CD14-positive monocyte (primary cell): ENCODE measurements at regions not wholly inside any gene's neighbourhood (a gene's known extent, or its start where the extent isn't known, plus 50 kb on each side); places are given as distances from the start of the nearest gene placed in this dataset.

Experiments used
- DNase-seq, 3 donors: peaks; one replicate each; pipeline ENCODE4 v3.0.0-alpha.2; 2011 to 2022
- H2AFZ ChIP-seq: 2 replicates; pipeline ENCODE4 v1.6.0; 2012; ENCODE audit warnings: mild to moderate bottlenecking, low read depth, low read length, inconsistent platforms; ENCODE audit not compliant: insufficient read depth, poor library complexity, severe bottlenecking
- H3K27ac ChIP-seq, 2 donors: 1 replicate in 1 of 2; 2 replicates in 1 of 2; pipeline ENCODE4 v1.5.1; 2012 to 2013; ENCODE audit warnings: low read length in 2 of 2, control low read depth in 1 of 2, inconsistent platforms in 1 of 2, low read depth in 1 of 2, mild to moderate bottlenecking in 1 of 2
- H3K27me3 ChIP-seq, 2 donors: one replicate each; pipeline versions ENCODE4 v1.6.0 to v1.6.1; 2011 to 2013; ENCODE audit warnings: low read length in 2 of 2; ENCODE audit not compliant: control insufficient read depth in 2 of 2, insufficient read depth in 2 of 2
- H3K36me3 ChIP-seq, 2 donors: replicated peaks in 1 of 2; 1 replicate in 1 of 2; 2 replicates in 1 of 2; pipeline versions ENCODE4 v1.5.1 to v1.6.1; 2012 to 2013; ENCODE audit warnings: low read length in 2 of 2, control low read depth in 1 of 2, inconsistent platforms in 1 of 2, mild to moderate bottlenecking in 1 of 2; ENCODE audit not compliant: insufficient read depth in 2 of 2, control insufficient read depth in 1 of 2
- H3K4me1 ChIP-seq, 2 donors: 1 replicate in 1 of 2; 2 replicates in 1 of 2; pipeline versions ENCODE4 v1.5.1 to v1.6.1; 2012 to 2013; ENCODE audit warnings: low read length in 2 of 2, control low read depth in 1 of 2, inconsistent platforms in 1 of 2, mild to moderate bottlenecking in 1 of 2, moderate library complexity in 1 of 2; ENCODE audit not compliant: insufficient read depth in 2 of 2, control insufficient read depth in 1 of 2
- H3K4me2 ChIP-seq: replicated peaks from 2 replicates; pipeline ENCODE3; 2012; ENCODE audit warnings: low read length, moderate library complexity, mild to moderate bottlenecking; ENCODE audit not compliant: poor library complexity, severe bottlenecking; ENCODE audit errors: extremely low read depth
- H3K4me3 ChIP-seq, 3 experiments: fragments of 200-600 bp in 1 of 3; sonication (generic) in 1 of 3; replicated peaks in 1 of 3; 1 replicate in 2 of 3; 2 replicates in 1 of 3; pipeline ENCODE4 v1.5.1; 2011 to 2013; ENCODE audit warnings: low read length in 3 of 3, mild to moderate bottlenecking in 3 of 3, control low read depth in 2 of 3, low read depth in 2 of 3, inconsistent platforms in 1 of 3, moderate library complexity in 1 of 3
- H3K79me2 ChIP-seq: 2 replicates; pipeline ENCODE4 v1.6.0; 2012; ENCODE audit warnings: mild to moderate bottlenecking, control low read depth, inconsistent platforms, low read length, moderate library complexity; ENCODE audit not compliant: insufficient read depth
- H3K9ac ChIP-seq: 2 replicates; pipeline ENCODE4 v1.6.0; 2017; ENCODE audit warnings: low read length, mild to moderate bottlenecking; ENCODE audit not compliant: insufficient read depth, poor library complexity, severe bottlenecking
- H3K9me3 ChIP-seq, 2 donors: replicated peaks in 1 of 2; 1 replicate in 1 of 2; 2 replicates in 1 of 2; pipeline versions ENCODE4 v1.5.1 to v1.6.1; 2012 to 2013; ENCODE audit warnings: low read length in 2 of 2, control low read depth in 1 of 2; ENCODE audit not compliant: control insufficient read depth in 1 of 2, insufficient read depth in 1 of 2
- H4K20me1 ChIP-seq: 2 replicates; pipeline ENCODE4 v1.6.0; 2012; ENCODE audit warnings: mild to moderate bottlenecking, low read length, control low read depth, moderate library complexity; ENCODE audit not compliant: insufficient read depth
- H3K27ac Mint-ChIP-seq, 7 donors: one replicate each; pipeline ENCODE4 v1.8.0; 2020; ENCODE audit warnings: mild to moderate bottlenecking in 7 of 7, mixed read lengths in 7 of 7, moderate library complexity in 6 of 7, inconsistent platforms in 2 of 7
- H3K27me3 Mint-ChIP-seq, 3 donors: one replicate each; pipeline ENCODE4 v1.8.0; 2021 to 2022; ENCODE audit warnings: low read depth in 3 of 3, mild to moderate bottlenecking in 3 of 3, mixed read lengths in 3 of 3, moderate library complexity in 3 of 3, inconsistent platforms in 1 of 3
- H3K36me3 Mint-ChIP-seq, 2 donors: one replicate each; pipeline ENCODE4 v1.8.0; 2020; ENCODE audit warnings: mixed read lengths in 2 of 2, inconsistent platforms in 1 of 2, mild to moderate bottlenecking in 1 of 2
- H3K4me1 Mint-ChIP-seq: one replicate; pipeline ENCODE4 v1.8.0; 2020; ENCODE audit warnings: mild to moderate bottlenecking, mixed read lengths
- H3K4me3 Mint-ChIP-seq, 2 donors: one replicate each; pipeline ENCODE4 v1.8.0; 2020; ENCODE audit warnings: mild to moderate bottlenecking in 2 of 2, mixed read lengths in 2 of 2, moderate library complexity in 1 of 2
- H3K9me3 Mint-ChIP-seq, 7 donors: one replicate each; pipeline ENCODE4 v1.8.0; 2020 to 2022; ENCODE audit warnings: mixed read lengths in 7 of 7, mild to moderate bottlenecking in 6 of 7, moderate library complexity in 6 of 7, inconsistent platforms in 2 of 7
- whole genome bisulfite sequencing: methylation state at CpG from one replicate; pipeline ENCODE4 v1.1.5; 2013; ENCODE audit warnings: missing lambda C conversion rate; ENCODE audit not compliant: insufficient coverage; 5-methylcytosine and 5-hydroxymethylcytosine counted together
- intact Hi-C, 2 donors: fragments of 100-400 bp; cut with micrococcal nuclease; formaldehyde crosslinking; loops; one replicate each; pipeline versions ENCODE4 v1.15.0 to v1.15.1; 2023
- TF ChIP-seq, protein P1 (sequence below): fragments of 200-600 bp; IDR thresholded peaks from one replicate; pipeline ENCODE4 v1.8.0; 2022; ENCODE audit warnings: antibody characterized with exemption, mild to moderate bottlenecking

DNA sequence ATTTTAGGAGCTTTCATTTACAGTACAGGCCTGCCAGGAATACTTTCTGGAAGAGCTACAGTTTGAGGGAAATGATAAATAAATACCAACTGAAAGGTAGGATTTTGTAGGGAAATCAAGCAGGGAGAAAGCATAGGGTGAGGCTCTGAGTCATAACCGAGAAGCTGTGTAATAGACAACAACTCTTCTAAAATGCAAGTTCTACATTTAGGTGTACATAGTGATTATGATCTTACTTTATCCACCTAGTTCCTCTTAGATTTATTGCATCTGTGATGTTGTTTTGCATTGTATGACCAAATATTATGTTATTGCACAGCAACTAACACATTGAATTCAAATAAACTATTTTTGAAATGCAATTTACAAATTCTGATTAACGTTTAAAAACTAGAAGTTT, 819.3 kb downstream of the PLA2G4A start:
- H3K4me3 Mint-ChIP-seq, result no peak overlapping the region

DNA sequence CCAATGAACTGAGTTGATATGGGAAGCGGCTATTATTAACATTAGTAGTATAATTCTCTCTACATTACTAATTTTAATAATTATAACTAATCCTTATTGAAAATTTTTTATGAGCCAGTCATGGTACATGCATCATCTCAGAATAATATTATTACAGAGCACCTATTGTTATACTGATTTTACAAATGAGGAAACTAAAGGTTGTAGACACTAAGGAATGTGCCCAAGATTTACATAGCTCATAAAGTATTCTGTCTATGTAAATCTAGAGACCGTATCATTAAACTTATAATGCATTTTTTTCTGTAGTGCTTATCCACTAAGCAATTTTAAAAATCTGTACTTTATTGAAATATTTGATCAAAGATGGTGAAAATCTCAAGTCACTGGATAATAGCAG, 825.9 kb downstream of the PLA2G4A start:
- Mint-ChIP-seq H3K27ac (no peak overlapping the region), H3K36me3 (no peaks in the 10 kb centered on the region), H3K4me3 (no peak overlapping the region), H3K4me1 (no peaks in the 10 kb centered on the region), H3K27me3 (peaks cover 0 to 2% (median 2%) of the 10 kb centered on the region in 3 donors), H3K9me3 (peaks cover 0 to 5% (median 1%) of the 10 kb centered on the region in 7 donors)
- Histone ChIP-seq H3K4me2 (no peak overlapping the region), H3K27me3 (no peaks in the 10 kb centered on the region), H3K4me1 (no peaks in the 10 kb centered on the region), H3K9me3 (no peaks in the 10 kb centered on the region), H2AFZ (no peak overlapping the region), H3K27ac (no peak overlapping the region), H3K79me2 (no peaks in the 10 kb centered on the region), H3K4me3 (no peak overlapping the region), H3K9ac (no peak overlapping the region), H4K20me1 (no peaks in the 10 kb centered on the region), H3K36me3 (no peaks in the 10 kb centered on the region)
- TF ChIP-seq, protein P1, sequence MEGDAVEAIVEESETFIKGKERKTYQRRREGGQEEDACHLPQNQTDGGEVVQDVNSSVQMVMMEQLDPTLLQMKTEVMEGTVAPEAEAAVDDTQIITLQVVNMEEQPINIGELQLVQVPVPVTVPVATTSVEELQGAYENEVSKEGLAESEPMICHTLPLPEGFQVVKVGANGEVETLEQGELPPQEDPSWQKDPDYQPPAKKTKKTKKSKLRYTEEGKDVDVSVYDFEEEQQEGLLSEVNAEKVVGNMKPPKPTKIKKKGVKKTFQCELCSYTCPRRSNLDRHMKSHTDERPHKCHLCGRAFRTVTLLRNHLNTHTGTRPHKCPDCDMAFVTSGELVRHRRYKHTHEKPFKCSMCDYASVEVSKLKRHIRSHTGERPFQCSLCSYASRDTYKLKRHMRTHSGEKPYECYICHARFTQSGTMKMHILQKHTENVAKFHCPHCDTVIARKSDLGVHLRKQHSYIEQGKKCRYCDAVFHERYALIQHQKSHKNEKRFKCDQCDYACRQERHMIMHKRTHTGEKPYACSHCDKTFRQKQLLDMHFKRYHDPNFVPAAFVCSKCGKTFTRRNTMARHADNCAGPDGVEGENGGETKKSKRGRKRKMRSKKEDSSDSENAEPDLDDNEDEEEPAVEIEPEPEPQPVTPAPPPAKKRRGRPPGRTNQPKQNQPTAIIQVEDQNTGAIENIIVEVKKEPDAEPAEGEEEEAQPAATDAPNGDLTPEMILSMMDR, result no peak
- DNase-seq, result no peak
- no CpG with 5 or more reads among the region's 2 CpGs for WGBS
- intact Hi-C loops, result no loop called here

More for the DNA sequence above, 819.3 kb downstream of the PLA2G4A start:
- Histone ChIP-seq H3K9me3 (peaks cover 10 to 11% of the 10 kb centered on the region in 2 donors), H2AFZ (no peak overlapping the region), H4K20me1 (no peaks in the 10 kb centered on the region), H3K79me2 (no peaks in the 10 kb centered on the region), H3K4me3 (no peak overlapping the region), H3K27me3 (no peaks in the 10 kb centered on the region), H3K27ac (no peak overlapping the region), H3K9ac (no peak overlapping the region), H3K4me2 (no peak overlapping the region), H3K36me3 (no peaks in the 10 kb centered on the region), H3K4me1 (no peaks in the 10 kb centered on the region)
- DNase-seq, result no peak
- no peaks in the 10 kb centered on the region for H3K4me1 Mint-ChIP-seq
- no peaks in the 10 kb centered on the region for H3K27me3 Mint-ChIP-seq
- TF ChIP-seq, protein P1, result no peak
- H3K27ac Mint-ChIP-seq, result no peak overlapping the region
- H3K9me3 Mint-ChIP-seq, result peaks cover 1 to 7% (median 5%) of the 10 kb centered on the region in 7 donors
- intact Hi-C loops, result no loop called here
- WGBS, result no CpG with 5 or more reads among the region's 2 CpGs
- H3K36me3 Mint-ChIP-seq, result no peaks in the 10 kb centered on the region
